ENCODE measurements at regions not wholly inside any gene's neighbourhood (a gene's known extent, or its start where the extent isn't known, plus 50 kb on each side); places are given as distances from the start of the nearest gene placed in this dataset.

DNA sequence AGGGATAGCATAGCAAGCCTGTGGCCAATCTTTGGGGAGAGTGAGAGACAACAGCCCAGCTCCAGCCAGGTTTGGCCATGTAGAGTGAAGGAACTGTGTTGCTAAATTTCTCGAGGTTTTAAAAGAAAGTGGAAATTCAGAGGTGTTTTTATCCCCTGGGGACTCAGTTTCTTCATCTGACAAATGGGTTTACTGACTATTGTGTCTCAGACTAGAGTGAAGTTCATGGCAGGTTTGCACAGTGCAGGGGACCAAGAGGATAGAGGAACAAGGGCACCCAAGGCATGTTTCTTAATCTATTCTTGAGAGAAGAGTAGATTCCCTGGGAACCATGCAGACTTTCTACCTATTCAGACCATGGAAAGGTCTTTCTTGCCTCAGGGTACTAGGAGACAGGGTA lies 555.8 kb upstream of the C16orf82 start:
- no peak for DNase-seq (ENCODE audit: extremely low read depth, low read depth)
- H3K4me3 ChIP-seq (replicated peaks; ENCODE audit: low read depth, low read length): no peak overlapping the region
- TF ChIP-seq, protein P1, sequence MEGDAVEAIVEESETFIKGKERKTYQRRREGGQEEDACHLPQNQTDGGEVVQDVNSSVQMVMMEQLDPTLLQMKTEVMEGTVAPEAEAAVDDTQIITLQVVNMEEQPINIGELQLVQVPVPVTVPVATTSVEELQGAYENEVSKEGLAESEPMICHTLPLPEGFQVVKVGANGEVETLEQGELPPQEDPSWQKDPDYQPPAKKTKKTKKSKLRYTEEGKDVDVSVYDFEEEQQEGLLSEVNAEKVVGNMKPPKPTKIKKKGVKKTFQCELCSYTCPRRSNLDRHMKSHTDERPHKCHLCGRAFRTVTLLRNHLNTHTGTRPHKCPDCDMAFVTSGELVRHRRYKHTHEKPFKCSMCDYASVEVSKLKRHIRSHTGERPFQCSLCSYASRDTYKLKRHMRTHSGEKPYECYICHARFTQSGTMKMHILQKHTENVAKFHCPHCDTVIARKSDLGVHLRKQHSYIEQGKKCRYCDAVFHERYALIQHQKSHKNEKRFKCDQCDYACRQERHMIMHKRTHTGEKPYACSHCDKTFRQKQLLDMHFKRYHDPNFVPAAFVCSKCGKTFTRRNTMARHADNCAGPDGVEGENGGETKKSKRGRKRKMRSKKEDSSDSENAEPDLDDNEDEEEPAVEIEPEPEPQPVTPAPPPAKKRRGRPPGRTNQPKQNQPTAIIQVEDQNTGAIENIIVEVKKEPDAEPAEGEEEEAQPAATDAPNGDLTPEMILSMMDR (IDR thresholded peaks at IDR 0.05; ENCODE audit: low read depth, low read length, missing control alignments): no peak

DNA sequence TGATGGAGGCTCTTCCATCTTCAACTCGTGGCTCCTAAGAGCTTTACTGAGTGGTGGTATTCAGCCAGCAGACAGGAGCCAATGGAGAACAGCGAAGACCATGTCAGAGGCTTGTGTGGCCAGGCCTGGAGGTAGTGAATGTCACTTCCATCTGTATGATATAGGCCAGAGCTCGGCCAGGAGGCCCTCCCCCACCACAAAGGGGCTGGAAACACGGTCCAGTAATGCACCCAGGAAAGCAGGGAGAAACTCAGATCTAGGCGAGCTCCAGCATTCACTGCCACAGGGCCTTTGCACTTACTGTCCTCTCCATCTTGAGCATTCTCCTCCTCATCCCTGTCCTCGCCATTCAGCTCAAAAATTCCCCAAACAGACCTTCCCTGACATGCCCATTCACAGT lies 555.3 kb upstream of the C16orf82 start:
- H3K4me3 ChIP-seq (replicated peaks; ENCODE audit: low read depth, low read length): no peak overlapping the region
- no peak for DNase-seq (ENCODE audit: extremely low read depth, low read depth)
- TF ChIP-seq, protein P1 (IDR thresholded peaks at IDR 0.05; ENCODE audit: low read depth, low read length, missing control alignments): no peak

DNA sequence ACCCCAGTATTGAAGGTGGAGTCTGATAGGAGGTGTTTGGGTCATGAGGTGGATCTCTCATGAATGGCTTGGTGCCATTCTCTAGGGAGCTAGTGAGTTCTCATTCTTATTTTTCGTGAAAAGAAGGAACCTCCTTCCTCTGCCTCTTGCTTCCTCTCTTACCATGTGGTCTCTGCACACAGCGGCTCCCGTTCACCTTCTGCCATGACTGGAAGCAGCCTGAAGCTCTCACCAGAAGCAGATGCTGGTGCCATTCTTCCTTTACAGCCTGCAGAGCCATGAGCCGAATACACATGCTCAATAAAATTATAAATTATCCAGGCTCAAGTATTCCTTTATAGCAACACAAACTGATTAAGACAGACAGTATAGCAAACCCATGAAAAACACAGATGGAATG lies 545.1 kb upstream of the C16orf82 start:
- TF ChIP-seq, protein P1 (IDR thresholded peaks at IDR 0.05; ENCODE audit: low read depth, low read length, missing control alignments): no peak
- DNase-seq (ENCODE audit: extremely low read depth, low read depth): no peak
- H3K4me3 ChIP-seq (replicated peaks; ENCODE audit: low read depth, low read length): no peak overlapping the region

DNA sequence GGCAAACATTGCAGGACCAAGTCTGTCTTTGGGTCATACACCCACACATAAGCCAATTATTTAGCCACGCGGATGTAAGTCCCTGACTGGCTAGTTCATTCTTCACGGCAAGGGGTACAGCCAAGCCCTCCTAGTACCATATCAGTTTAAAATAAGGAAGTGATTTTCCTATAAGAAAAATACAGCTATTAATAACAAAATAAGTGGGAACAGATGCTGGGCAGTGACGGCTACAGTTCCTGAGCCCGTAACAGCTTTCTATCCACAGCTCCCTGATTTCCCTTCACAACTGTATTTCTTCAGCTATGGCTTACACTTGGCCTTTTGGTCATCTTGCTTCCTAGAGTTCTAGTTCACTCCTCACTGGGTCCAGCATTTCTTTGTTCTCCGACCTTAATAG lies 542.4 kb upstream of the C16orf82 start:
- TF ChIP-seq, protein P1 (IDR thresholded peaks at IDR 0.05; ENCODE audit: low read depth, low read length, missing control alignments): no peak
- DNase-seq (ENCODE audit: extremely low read depth, low read depth): no peak
- H3K4me3 ChIP-seq (replicated peaks; ENCODE audit: low read depth, low read length): no peak overlapping the region

DNA sequence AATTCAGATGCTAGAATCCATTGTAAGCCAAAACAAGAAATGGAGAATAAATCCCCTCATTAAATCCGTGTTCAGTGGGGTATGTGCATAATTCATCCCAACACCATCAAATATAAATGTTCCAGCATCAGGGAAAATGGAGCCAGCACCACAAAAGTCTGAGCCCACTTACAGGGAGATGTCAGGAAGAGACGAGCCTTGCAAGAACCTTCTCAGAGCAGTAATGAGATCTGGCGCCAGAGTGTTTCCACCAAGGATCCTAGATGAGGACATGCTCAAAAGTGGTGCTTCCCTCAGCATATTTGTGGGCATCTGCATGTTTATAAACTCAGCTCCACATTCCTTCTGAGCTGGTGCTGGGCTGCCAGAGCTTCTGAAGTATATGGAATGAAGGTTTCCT lies 541.9 kb upstream of the C16orf82 start:
- TF ChIP-seq, protein P1 (IDR thresholded peaks at IDR 0.05; ENCODE audit: low read depth, low read length, missing control alignments): no peak
- DNase-seq (ENCODE audit: extremely low read depth, low read depth): no peak
- H3K4me3 ChIP-seq (replicated peaks; ENCODE audit: low read depth, low read length): no peak overlapping the region

DNA sequence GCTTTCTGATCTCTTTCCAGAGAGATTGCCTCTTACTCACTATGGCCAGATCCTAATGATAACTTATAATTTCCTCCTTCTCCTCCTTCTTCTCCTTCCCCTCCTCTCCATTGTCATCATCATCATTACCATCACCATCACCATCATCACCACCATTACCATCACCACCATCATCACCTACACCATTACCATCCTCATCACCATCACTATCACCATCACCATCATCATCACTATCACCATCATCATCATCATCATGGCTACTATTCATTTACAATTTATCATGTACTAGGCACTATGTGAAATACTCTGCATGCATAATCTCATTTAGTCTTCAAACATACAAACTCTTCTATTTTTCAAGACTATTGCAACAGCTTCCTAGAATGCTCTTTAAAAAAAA lies 540.9 kb upstream of the C16orf82 start:
- H3K4me3 ChIP-seq (replicated peaks; ENCODE audit: low read depth, low read length): no peak overlapping the region
- no peak for DNase-seq (ENCODE audit: extremely low read depth, low read depth)
- TF ChIP-seq, protein P1 (IDR thresholded peaks at IDR 0.05; ENCODE audit: low read depth, low read length, missing control alignments): no peak

DNA sequence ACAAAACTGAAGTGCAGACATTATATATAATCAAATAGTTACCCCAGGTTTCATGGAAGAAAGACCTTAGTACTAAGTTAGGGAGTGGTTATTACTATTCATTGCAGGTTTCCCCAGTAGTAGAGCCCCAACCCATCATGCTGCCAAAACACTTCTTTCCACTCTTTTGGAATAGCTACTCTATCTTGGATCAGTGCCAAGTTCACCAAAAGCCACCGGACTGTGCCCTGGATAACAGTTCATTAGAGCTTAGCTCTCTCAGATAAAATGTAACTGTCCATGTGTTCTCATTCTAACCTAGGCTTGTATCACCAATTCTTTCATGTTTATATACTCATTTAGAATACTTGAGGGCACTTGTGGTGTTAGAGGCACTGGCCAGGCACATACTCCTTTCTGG lies 540.1 kb upstream of the C16orf82 start:
- no peak for DNase-seq (ENCODE audit: extremely low read depth, low read depth)
- TF ChIP-seq, protein P1 (IDR thresholded peaks at IDR 0.05; ENCODE audit: low read depth, low read length, missing control alignments): no peak
- no peak overlapping the region for H3K4me3 ChIP-seq (replicated peaks; ENCODE audit: low read depth, low read length)

Measured in HFF-Myc (cell line).